H9 (cell line): ENCODE measurements at regions not wholly inside any gene's neighbourhood (a gene's known extent, or its start where the extent isn't known, plus 50 kb on each side); places are given as distances from the start of the nearest gene placed in this dataset.

Experiments used
- DNase-seq: peaks from one replicate; pipeline ENCODE4 v3.0.0-alpha.2; 2017
- H2AFZ ChIP-seq: one replicate; pipeline ENCODE4 v1.6.1; 2013; ENCODE audit warnings: mild to moderate bottlenecking, low read length, control low read depth, moderate library complexity
- H2AK5ac ChIP-seq: 2 replicates; pipeline ENCODE4 v1.6.1; 2013; ENCODE audit warnings: low read length, control low read depth, mixed read lengths; ENCODE audit not compliant: insufficient read length
- H2BK120ac ChIP-seq: one replicate; pipeline ENCODE4 v1.6.1; 2013; ENCODE audit warnings: low read depth, mild to moderate bottlenecking, low read length, control low read depth, inconsistent platforms; ENCODE audit not compliant: poor library complexity, severe bottlenecking
- H2BK12ac ChIP-seq: 2 replicates; pipeline ENCODE4 v1.6.1; 2013; ENCODE audit warnings: low read length, control low read depth, mixed read lengths, low read depth; ENCODE audit not compliant: insufficient read length
- H2BK15ac ChIP-seq: 2 replicates; pipeline ENCODE4 v1.6.1; 2013; ENCODE audit warnings: low read depth, low read length, control low read depth
- H2BK20ac ChIP-seq: one replicate; pipeline ENCODE4 v1.6.1; 2013; ENCODE audit warnings: low read depth, mild to moderate bottlenecking, low read length, control low read depth, inconsistent platforms; ENCODE audit not compliant: poor library complexity, severe bottlenecking
- H2BK5ac ChIP-seq: 2 replicates; pipeline ENCODE4 v1.6.1; 2013; ENCODE audit warnings: low read length, control low read depth, mixed read lengths; ENCODE audit not compliant: insufficient read length
- H3K14ac ChIP-seq: 2 replicates; pipeline ENCODE4 v1.6.1; 2013; ENCODE audit warnings: low read length, control low read depth; ENCODE audit not compliant: insufficient read depth
- H3K18ac ChIP-seq: 2 replicates; pipeline ENCODE4 v1.6.1; 2013; ENCODE audit warnings: low read depth, mild to moderate bottlenecking, mixed read lengths, low read length, control low read depth; ENCODE audit not compliant: insufficient read length
- H3K23ac ChIP-seq: 2 replicates; pipeline ENCODE4 v1.6.1; 2013; ENCODE audit warnings: low read length, control low read depth, mixed read lengths, low read depth; ENCODE audit not compliant: insufficient read length
- H3K23me2 ChIP-seq: 2 replicates; pipeline ENCODE4 v1.6.1; 2013; ENCODE audit warnings: low read depth, mild to moderate bottlenecking, mixed read lengths, low read length, control low read depth; ENCODE audit not compliant: insufficient read length, poor library complexity, severe bottlenecking
- H3K27ac ChIP-seq: 2 replicates; pipeline ENCODE4 v1.5.1; 2013; ENCODE audit warnings: low read length, control low read depth, mixed read lengths, low read depth; ENCODE audit not compliant: insufficient read length
- H3K27me3 ChIP-seq: 2 replicates; pipeline ENCODE4 v1.6.1; 2013; ENCODE audit warnings: low read length, control low read depth, inconsistent platforms; ENCODE audit not compliant: insufficient read depth
- H3K4ac ChIP-seq: 2 replicates; pipeline ENCODE4 v1.6.1; 2013; ENCODE audit warnings: low read depth, mild to moderate bottlenecking, control low read depth, inconsistent platforms, low read length, moderate library complexity
- H3K4me1 ChIP-seq: 2 replicates; pipeline ENCODE4 v1.6.1; 2013; ENCODE audit warnings: low read length, control low read depth, inconsistent platforms; ENCODE audit not compliant: insufficient read depth
- H3K4me2 ChIP-seq: 2 replicates; pipeline ENCODE4 v1.6.1; 2013; ENCODE audit warnings: low read length, control low read depth, mixed read lengths; ENCODE audit not compliant: insufficient read length, insufficient read depth
- H3K56ac ChIP-seq: 2 replicates; pipeline ENCODE4 v1.6.1; 2013; ENCODE audit warnings: low read depth, mild to moderate bottlenecking, mixed read lengths, low read length, control low read depth; ENCODE audit not compliant: insufficient read length
- H3K79me1 ChIP-seq: 2 replicates; pipeline ENCODE4 v1.6.1; 2013; ENCODE audit warnings: low read depth, mild to moderate bottlenecking, moderate library complexity, low read length, control low read depth, inconsistent platforms; ENCODE audit not compliant: insufficient read depth, poor library complexity, severe bottlenecking
- H3K79me2 ChIP-seq: 2 replicates; pipeline ENCODE4 v1.6.1; 2013; ENCODE audit warnings: low read length, control low read depth, inconsistent platforms; ENCODE audit not compliant: insufficient read depth
- H3K9ac ChIP-seq: 2 replicates; pipeline ENCODE4 v1.6.1; 2013; ENCODE audit warnings: low read length, control low read depth, mixed read lengths; ENCODE audit not compliant: insufficient read length; ENCODE audit errors: extremely low read depth
- H3K9me3 ChIP-seq: one replicate; pipeline ENCODE4 v1.6.1; 2013; ENCODE audit warnings: low read depth, low read length, inconsistent platforms; ENCODE audit not compliant: control insufficient read depth
- H3T11ph ChIP-seq: one replicate; pipeline ENCODE4 v1.6.1; 2013; ENCODE audit warnings: mild to moderate bottlenecking, low read length, control low read depth, inconsistent platforms
- H4K20me1 ChIP-seq: one replicate; pipeline ENCODE4 v1.6.1; 2013; ENCODE audit not compliant: control insufficient read depth, insufficient read length, insufficient read depth
- H4K5ac ChIP-seq: 2 replicates; pipeline ENCODE4 v1.6.1; 2013; ENCODE audit warnings: low read depth, mild to moderate bottlenecking, mixed read lengths, low read length, control low read depth; ENCODE audit not compliant: insufficient read length
- H4K8ac ChIP-seq: replicated peaks from 2 replicates; pipeline ENCODE4 v1.6.1; 2013; ENCODE audit warnings: low read length, control low read depth, mixed read lengths, low read depth; ENCODE audit not compliant: insufficient read length
- H4K91ac ChIP-seq: 2 replicates; pipeline ENCODE4 v1.6.1; 2013; ENCODE audit warnings: low read depth, mild to moderate bottlenecking, moderate library complexity, mixed read lengths, low read length, control low read depth; ENCODE audit not compliant: insufficient read length
- H3K27ac Mint-ChIP-seq, 3 experiments: 2 replicates in 2 of 3; 3 replicates in 1 of 3; pipeline ENCODE4 v1.8.0; 2020 to 2021; ENCODE audit warnings: mixed read lengths in 3 of 3, mild to moderate bottlenecking in 1 of 3, moderate library complexity in 1 of 3
- H3K27me3 Mint-ChIP-seq: 2 replicates; pipeline ENCODE4 v1.8.0; 2021; ENCODE audit warnings: low read depth, mild to moderate bottlenecking, moderate library complexity, mixed read lengths
- H3K36me3 Mint-ChIP-seq, 3 experiments: 2 replicates in 2 of 3; 3 replicates in 1 of 3; pipeline ENCODE4 v1.8.0; 2020 to 2021; ENCODE audit warnings: low read depth in 3 of 3, mixed read lengths in 3 of 3; ENCODE audit not compliant: insufficient read depth in 1 of 3
- H3K4me1 Mint-ChIP-seq, 2 experiments: 2 replicates each; pipeline ENCODE4 v1.8.0; 2020; ENCODE audit warnings: mixed read lengths in 2 of 2
- H3K4me3 Mint-ChIP-seq, 2 experiments: 2 replicates in 1 of 2; 3 replicates in 1 of 2; pipeline ENCODE4 v1.8.0; 2020 to 2021; ENCODE audit warnings: mild to moderate bottlenecking in 2 of 2, mixed read lengths in 2 of 2, moderate library complexity in 1 of 2
- H3K9me3 Mint-ChIP-seq, 2 experiments: 2 replicates in 1 of 2; 3 replicates in 1 of 2; pipeline ENCODE4 v1.8.0; 2020; ENCODE audit warnings: mild to moderate bottlenecking in 2 of 2, mixed read lengths in 2 of 2, moderate library complexity in 1 of 2
- CTCF ChIP-seq: fragments of 200-600 bp; sonication (generic); conservative IDR thresholded peaks from 3 replicates; pipeline ENCODE4 v1.8.0; 2021; ENCODE audit warnings: antibody characterized with exemption, mild to moderate bottlenecking
- WGBS: extraction: QIAGEN DNeasy Blood & Tissue Kit; methylation state at CpG from one replicate; pipeline ENCODE4 v1.1.7; 2013; ENCODE audit warnings: missing lambda C conversion rate, low lambda C conversion rate, mixed read lengths; ENCODE audit not compliant: insufficient read length; ENCODE audit errors: extremely low coverage; 5-methylcytosine and 5-hydroxymethylcytosine counted together

- no peak overlapping the region for H2AFZ ChIP-seq
- no peaks in the 10 kb centered on the region for H3K79me1 ChIP-seq
- H4K20me1 ChIP-seq: no peaks in the 10 kb centered on the region
- Mint-ChIP-seq H3K9me3 (no peaks in the 10 kb centered on the region), H3K36me3 (no peaks in the 10 kb centered on the region), H3K27ac (no peak overlapping the region), H3K27me3 (no peaks in the 10 kb centered on the region), H3K4me3 (no peak overlapping the region), H3K4me1 (peaks cover 15 to 19% of the 10 kb centered on the region in 2 experiments)
- no peak overlapping the region for H3T11ph ChIP-seq
- H3K23me2 ChIP-seq: no peaks in the 10 kb centered on the region
- no peaks in the 10 kb centered on the region for H3K9me3 ChIP-seq
- H3K27me3 ChIP-seq: no peaks in the 10 kb centered on the region
- no peak overlapping the region for H3K14ac ChIP-seq
- no peak overlapping the region for H2BK120ac ChIP-seq
- no peak overlapping the region for H4K91ac ChIP-seq
- H4K5ac ChIP-seq: no peak overlapping the region
- H3K18ac ChIP-seq: no peak overlapping the region
- DNase-seq: no peak
- WGBS: no CpG with 5 or more reads among the region's 2 CpGs
- H3K27ac ChIP-seq: no peak overlapping the region
- no peak overlapping the region for H2BK15ac ChIP-seq
- no peak overlapping the region for H2BK5ac ChIP-seq
- no peak overlapping the region for H3K9ac ChIP-seq
- H3K56ac ChIP-seq: no peak overlapping the region
- TF ChIP-seq CTCF: no peak
- no peak overlapping the region for H4K8ac ChIP-seq
- no peaks in the 10 kb centered on the region for H3K4me1 ChIP-seq
- H3K4me2 ChIP-seq: no peak overlapping the region
- no peak overlapping the region for H3K23ac ChIP-seq
- H2BK12ac ChIP-seq: no peak overlapping the region
- no peak overlapping the region for H3K4ac ChIP-seq
- H3K79me2 ChIP-seq: no peaks in the 10 kb centered on the region
- no peak overlapping the region for H2BK20ac ChIP-seq
- H2AK5ac ChIP-seq: no peak overlapping the region
Observed at GRCh38 chr3:55294557-55294956, 192.5 kb downstream of the WNT5A start.
